Osteoblast (primary cell): ENCODE measurements at regions not wholly inside any gene's neighbourhood (a gene's known extent, or its start where the extent isn't known, plus 50 kb on each side); places are given as distances from the start of the nearest gene placed in this dataset.
A peak's percentile ranks its signal among the peaks of the same experiment; 100 is the strongest.
"Not testable (repeated sequence)": the region's sequence is repeated elsewhere in the genome, so short reads cannot be mapped to it uniquely, and the experiment has no call there.

ENCODE experiments used
- DNase-seq: peaks from one replicate; pipeline ENCODE4 v3.0.0; 2011; ENCODE audit warnings: low spot score, mixed read lengths; ENCODE audit not compliant: insufficient read length; ENCODE audit errors: missing footprints
- H2AFZ ChIP-seq: 2 replicates; pipeline ENCODE4 v1.6.0; 2011; ENCODE audit warnings: mild to moderate bottlenecking, low read length
- H3K27ac ChIP-seq: 2 replicates; pipeline ENCODE4 v1.5.1; 2011; ENCODE audit warnings: mild to moderate bottlenecking, low read depth, low read length, moderate library complexity
- H3K27me3 ChIP-seq: 2 replicates; pipeline ENCODE4 v1.6.0; 2012; ENCODE audit warnings: mild to moderate bottlenecking, control low read depth, inconsistent platforms, low read length, moderate library complexity; ENCODE audit not compliant: insufficient read depth
- H3K36me3 ChIP-seq: 2 replicates; pipeline ENCODE4 v1.5.1; 2011; ENCODE audit warnings: mild to moderate bottlenecking, low read length, control low read depth, moderate library complexity; ENCODE audit not compliant: insufficient read depth
- H3K4me1 ChIP-seq: 2 replicates; pipeline ENCODE4 v1.5.1; 2011; ENCODE audit warnings: mild to moderate bottlenecking, low read length, control low read depth, moderate library complexity; ENCODE audit not compliant: insufficient read depth
- H3K4me2 ChIP-seq: 2 replicates; pipeline ENCODE4 v1.6.0; 2011; ENCODE audit warnings: mild to moderate bottlenecking, low read length; ENCODE audit not compliant: insufficient read depth
- H3K4me3 ChIP-seq: fragments of 200-600 bp; sonication (generic); 3 replicates; pipeline ENCODE4 v1.5.1; 2012; ENCODE audit warnings: mild to moderate bottlenecking, low read length, inconsistent platforms; ENCODE audit not compliant: insufficient read depth
- H3K79me2 ChIP-seq: 2 replicates; pipeline ENCODE4 v1.6.0; 2012; ENCODE audit warnings: mild to moderate bottlenecking, low read length, control low read depth, inconsistent platforms; ENCODE audit not compliant: insufficient read depth
- H3K9me3 ChIP-seq: 2 replicates; pipeline ENCODE4 v1.5.1; 2011; ENCODE audit warnings: low read depth, low read length, control low read depth
- H4K20me1 ChIP-seq: 2 replicates; pipeline ENCODE4 v1.6.0; 2012; ENCODE audit warnings: mild to moderate bottlenecking, low read length, control low read depth; ENCODE audit not compliant: insufficient read depth
- CTCF ChIP-seq: IDR thresholded peaks from 2 replicates; pipeline ENCODE4 v1.5.1; 2011; ENCODE audit warnings: mild to moderate bottlenecking, low read depth, low read length, moderate library complexity; ENCODE audit errors: extremely low read depth

- H4K20me1 ChIP-seq, H3K27me3 ChIP-seq, H3K4me3 ChIP-seq, DNase-seq, H3K36me3 ChIP-seq, H2AFZ ChIP-seq, H3K9me3 ChIP-seq, H3K4me1 ChIP-seq: not testable (repeated sequence)
- H3K79me2 ChIP-seq, result peaks cover 75% of the 10 kb centered on the region
- H3K4me2 ChIP-seq, result peak overlapping the region; percentile 45
- peak overlapping the region; percentile 70 for H3K27ac ChIP-seq
Observed at GRCh38 chr2:87469180-87470151, 278.4 kb upstream of the PLGLB2 start.

- not testable (repeated sequence) for H3K4me3 ChIP-seq, H3K36me3 ChIP-seq, H3K4me2 ChIP-seq, H3K27ac ChIP-seq, DNase-seq, H3K4me1 ChIP-seq, H4K20me1 ChIP-seq, H3K27me3 ChIP-seq, H2AFZ ChIP-seq, H3K9me3 ChIP-seq
- peaks cover 72% of the 10 kb centered on the region for H3K79me2 ChIP-seq
Observed at GRCh38 chr2:87470381-87471380, 277.2 kb upstream of the PLGLB2 start.

- not testable (repeated sequence) for H2AFZ ChIP-seq, H3K9me3 ChIP-seq, DNase-seq, H3K4me2 ChIP-seq, H3K36me3 ChIP-seq, H3K27me3 ChIP-seq, H3K4me3 ChIP-seq, H3K4me1 ChIP-seq, H4K20me1 ChIP-seq, H3K27ac ChIP-seq
- H3K79me2 ChIP-seq, result peaks cover 67% of the 10 kb centered on the region
Observed at GRCh38 chr2:87471478-87471877, 276.4 kb upstream of the PLGLB2 start.

GRCh38 chr2:87476223-87476872 lies 271.5 kb upstream of the PLGLB2 start:
- peaks cover 15% of the 10 kb centered on the region for H3K4me1 ChIP-seq
- H4K20me1 ChIP-seq, H3K9me3 ChIP-seq, H3K27me3 ChIP-seq, H3K27ac ChIP-seq, H3K4me3 ChIP-seq, H2AFZ ChIP-seq, H3K36me3 ChIP-seq, DNase-seq, H3K4me2 ChIP-seq: not testable (repeated sequence)
- peaks cover 48% of the 10 kb centered on the region for H3K79me2 ChIP-seq
- TF ChIP-seq CTCF, result peak; percentile 24

- peaks cover 15% of the 10 kb centered on the region for H3K4me1 ChIP-seq
- not testable (repeated sequence) for H4K20me1 ChIP-seq, H3K4me2 ChIP-seq, H3K4me3 ChIP-seq, H3K27me3 ChIP-seq, H3K9me3 ChIP-seq, H2AFZ ChIP-seq, H3K36me3 ChIP-seq, H3K27ac ChIP-seq, DNase-seq
- peaks cover 46% of the 10 kb centered on the region for H3K79me2 ChIP-seq
Observed at GRCh38 chr2:87476936-87477335, 271.0 kb upstream of the PLGLB2 start.

GRCh38 chr2:87477669-87478428 lies 270.0 kb upstream of the PLGLB2 start:
- Histone ChIP-seq H3K79me2 (peaks cover 52% of the 10 kb centered on the region), H3K4me1 (peaks cover 20% of the 10 kb centered on the region)
- not testable (repeated sequence) for DNase-seq, H3K4me3 ChIP-seq, H4K20me1 ChIP-seq, H3K4me2 ChIP-seq, H2AFZ ChIP-seq, H3K27me3 ChIP-seq, H3K36me3 ChIP-seq, H3K9me3 ChIP-seq, H3K27ac ChIP-seq

GRCh38 chr2:87478911-87479310 lies 269.0 kb upstream of the PLGLB2 start:
- not testable (repeated sequence) for H4K20me1 ChIP-seq, H2AFZ ChIP-seq

More at GRCh38 chr2:87478911-87479310, 269.0 kb upstream of the PLGLB2 start:
- H3K36me3 ChIP-seq, H3K27me3 ChIP-seq, H3K27ac ChIP-seq, H3K4me3 ChIP-seq, H3K4me2 ChIP-seq, DNase-seq, H3K9me3 ChIP-seq: not testable (repeated sequence)
- Histone ChIP-seq H3K4me1 (peaks cover 21% of the 10 kb centered on the region), H3K79me2 (peaks cover 55% of the 10 kb centered on the region)
